Neural crest cell (in vitro differentiated cells): ENCODE measurements at regions not wholly inside any gene's neighbourhood (a gene's known extent, or its start where the extent isn't known, plus 50 kb on each side); places are given as distances from the start of the nearest gene placed in this dataset.

Source experiments
- DNase-seq: peaks from one replicate; pipeline ENCODE4 v3.0.0; 2021; ENCODE audit warnings: low read depth, mixed read lengths, low spot score
- H3K27ac Mint-ChIP-seq: one replicate; pipeline ENCODE4 v1.8.0; 2021; ENCODE audit warnings: mild to moderate bottlenecking, mixed read lengths; ENCODE audit not compliant: unreplicated experiment
- H3K27me3 Mint-ChIP-seq: 2 replicates; pipeline ENCODE4 v1.8.0; 2021; ENCODE audit warnings: low read depth, mild to moderate bottlenecking, mixed read lengths
- H3K36me3 Mint-ChIP-seq: 2 replicates; pipeline ENCODE4 v1.8.0; 2021; ENCODE audit warnings: low read depth, mild to moderate bottlenecking, mixed read lengths
- H3K4me1 Mint-ChIP-seq: 2 replicates; pipeline ENCODE4 v1.8.0; 2021; ENCODE audit warnings: mixed read lengths
- H3K4me3 Mint-ChIP-seq: one replicate; pipeline ENCODE4 v1.8.0; 2021; ENCODE audit warnings: mild to moderate bottlenecking, mixed read lengths
- H3K9me3 Mint-ChIP-seq: 2 replicates; pipeline ENCODE4 v1.8.0; 2021; ENCODE audit warnings: mixed read lengths
- TF ChIP-seq, protein P1 (sequence below): fragments of 200-600 bp; sonication (generic); conservative IDR thresholded peaks from 2 replicates; pipeline ENCODE4 v1.5.0; 2021; ENCODE audit warnings: antibody characterized with exemption, mild to moderate bottlenecking

DNA sequence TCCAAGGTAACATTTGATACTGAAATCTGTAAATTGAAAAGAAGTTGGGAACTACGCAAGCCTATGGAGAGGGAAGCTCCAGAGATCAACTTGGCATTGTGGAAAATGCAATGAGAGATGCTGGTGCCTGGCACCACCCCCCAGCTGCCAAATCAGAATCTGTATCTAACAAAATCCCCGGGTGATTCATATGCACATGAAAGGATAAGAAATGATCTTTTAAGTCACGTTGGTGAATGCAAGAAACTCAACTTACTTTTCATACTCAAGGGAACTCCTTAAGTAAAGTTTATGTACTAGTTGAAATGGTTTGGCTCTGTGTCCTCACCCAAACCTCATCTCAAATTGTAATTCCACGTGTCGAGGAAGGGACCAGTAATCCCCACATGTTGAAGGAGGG, 158.5 kb upstream of the MYO16 start:
- no peak for DNase-seq
- no peak overlapping the region for H3K4me3 Mint-ChIP-seq
- H3K36me3 Mint-ChIP-seq = peaks cover 7% of the 10 kb centered on the region
- H3K9me3 Mint-ChIP-seq = peaks cover 11% of the 10 kb centered on the region
- no peaks in the 10 kb centered on the region for H3K4me1 Mint-ChIP-seq
- H3K27me3 Mint-ChIP-seq = no peaks in the 10 kb centered on the region
- no peak overlapping the region for H3K27ac Mint-ChIP-seq
- TF ChIP-seq, protein P1, sequence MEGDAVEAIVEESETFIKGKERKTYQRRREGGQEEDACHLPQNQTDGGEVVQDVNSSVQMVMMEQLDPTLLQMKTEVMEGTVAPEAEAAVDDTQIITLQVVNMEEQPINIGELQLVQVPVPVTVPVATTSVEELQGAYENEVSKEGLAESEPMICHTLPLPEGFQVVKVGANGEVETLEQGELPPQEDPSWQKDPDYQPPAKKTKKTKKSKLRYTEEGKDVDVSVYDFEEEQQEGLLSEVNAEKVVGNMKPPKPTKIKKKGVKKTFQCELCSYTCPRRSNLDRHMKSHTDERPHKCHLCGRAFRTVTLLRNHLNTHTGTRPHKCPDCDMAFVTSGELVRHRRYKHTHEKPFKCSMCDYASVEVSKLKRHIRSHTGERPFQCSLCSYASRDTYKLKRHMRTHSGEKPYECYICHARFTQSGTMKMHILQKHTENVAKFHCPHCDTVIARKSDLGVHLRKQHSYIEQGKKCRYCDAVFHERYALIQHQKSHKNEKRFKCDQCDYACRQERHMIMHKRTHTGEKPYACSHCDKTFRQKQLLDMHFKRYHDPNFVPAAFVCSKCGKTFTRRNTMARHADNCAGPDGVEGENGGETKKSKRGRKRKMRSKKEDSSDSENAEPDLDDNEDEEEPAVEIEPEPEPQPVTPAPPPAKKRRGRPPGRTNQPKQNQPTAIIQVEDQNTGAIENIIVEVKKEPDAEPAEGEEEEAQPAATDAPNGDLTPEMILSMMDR = no peak

- Mint-ChIP-seq H3K36me3 (peaks cover 5% of the 10 kb centered on the region), H3K4me3 (no peak overlapping the region), H3K4me1 (no peaks in the 10 kb centered on the region), H3K27ac (no peak overlapping the region), H3K9me3 (peaks cover 9% of the 10 kb centered on the region), H3K27me3 (no peaks in the 10 kb centered on the region)
- no peak for DNase-seq
- TF ChIP-seq, protein P1 = no peak
Measured at GRCh38 chr13:108475181-108475580, 154.2 kb upstream of the MYO16 start.

DNA sequence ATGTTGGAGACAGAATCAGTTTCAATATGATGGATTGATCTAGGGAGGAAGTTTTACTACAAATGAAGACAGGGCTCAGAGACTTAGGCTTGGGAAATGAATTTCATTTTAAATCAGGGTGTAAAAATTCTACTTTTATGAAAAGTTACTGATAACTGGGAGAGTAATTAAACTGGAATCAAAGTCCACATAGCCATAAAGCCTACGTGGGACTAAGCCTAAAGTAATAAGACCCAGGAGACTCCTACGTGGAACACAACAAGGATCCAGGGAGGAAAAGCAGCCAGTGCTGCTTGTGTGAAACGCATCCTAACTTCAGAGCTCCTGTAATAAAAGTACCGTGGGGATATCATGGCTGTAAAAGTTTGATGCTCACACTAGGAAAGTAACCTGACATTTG, 152.0 kb upstream of the MYO16 start:
- Mint-ChIP-seq H3K9me3 (peaks cover 4% of the 10 kb centered on the region), H3K27me3 (no peaks in the 10 kb centered on the region)
- TF ChIP-seq, protein P1 = no peak

DNA sequence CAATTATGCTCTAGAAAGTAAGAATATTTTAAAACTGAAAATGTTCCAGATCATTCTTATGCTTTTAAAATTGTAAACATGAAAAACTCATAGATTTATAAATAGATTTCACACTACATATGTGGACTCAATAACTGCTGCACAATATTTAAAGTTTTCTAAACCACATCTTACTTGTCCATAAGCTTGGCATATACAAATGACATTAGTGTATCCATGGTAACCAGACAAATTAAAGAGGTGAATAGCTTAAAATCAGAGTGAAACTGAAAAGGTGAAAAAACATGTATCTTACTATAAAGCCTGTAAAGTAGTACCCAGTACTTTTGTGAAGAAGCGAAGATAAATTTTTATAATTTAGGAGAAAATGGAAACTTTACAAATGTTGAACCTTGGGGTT, 151.2 kb upstream of the MYO16 start:
- Mint-ChIP-seq H3K27me3 (no peaks in the 10 kb centered on the region), H3K4me1 (no peaks in the 10 kb centered on the region), H3K4me3 (no peak overlapping the region), H3K9me3 (no peaks in the 10 kb centered on the region), H3K36me3 (no peaks in the 10 kb centered on the region), H3K27ac (no peak overlapping the region)
- TF ChIP-seq, protein P1 = no peak
- no peak for DNase-seq

More for the DNA sequence above, 152.0 kb upstream of the MYO16 start:
- Mint-ChIP-seq H3K4me1 (no peaks in the 10 kb centered on the region), H3K36me3 (no peaks in the 10 kb centered on the region), H3K27ac (no peak overlapping the region), H3K4me3 (no peak overlapping the region)
- DNase-seq = no peak

GRCh38 chr13:108483981-108484380, 145.4 kb upstream of the MYO16 start:
- Mint-ChIP-seq H3K4me1 (no peaks in the 10 kb centered on the region), H3K36me3 (no peaks in the 10 kb centered on the region), H3K27me3 (peaks cover 2% of the 10 kb centered on the region), H3K4me3 (no peak overlapping the region), H3K27ac (no peak overlapping the region), H3K9me3 (peaks cover 6% of the 10 kb centered on the region)
- no peak for DNase-seq
- TF ChIP-seq, protein P1 = no peak

DNA sequence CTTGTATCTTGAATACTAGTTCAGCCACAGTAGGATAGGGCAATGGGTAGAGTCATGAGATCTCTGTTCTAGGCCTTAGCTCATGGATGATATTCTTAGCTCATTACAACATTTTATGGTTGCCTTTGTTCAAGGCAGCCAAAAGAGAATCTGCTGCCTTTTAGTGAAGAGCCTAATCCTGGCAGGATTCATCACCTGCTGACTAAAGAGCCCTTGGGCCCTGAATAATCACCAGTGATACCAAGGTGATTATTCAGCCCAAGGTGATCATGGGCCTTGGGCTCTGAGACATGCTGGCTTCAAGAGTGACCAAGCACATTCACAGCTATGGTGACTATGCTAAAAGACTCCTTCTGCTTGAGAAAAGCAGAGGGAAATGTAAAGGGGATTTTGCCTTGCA, 143.3 kb upstream of the MYO16 start:
- Mint-ChIP-seq H3K27ac (no peak overlapping the region), H3K4me1 (no peaks in the 10 kb centered on the region), H3K9me3 (peaks cover 12% of the 10 kb centered on the region), H3K36me3 (no peaks in the 10 kb centered on the region), H3K27me3 (peaks cover 16% of the 10 kb centered on the region), H3K4me3 (no peak overlapping the region)
- DNase-seq = no peak
- TF ChIP-seq, protein P1 = no peak
